HG02798 (cell line): ENCODE measurements at regions not wholly inside any gene's neighbourhood (a gene's known extent, or its start where the extent isn't known, plus 50 kb on each side); places are given as distances from the start of the nearest gene placed in this dataset.
A peak's percentile ranks its signal among the peaks of the same experiment; 100 is the strongest.

Experiments used
- ATAC-seq: cut with Tn5 transposase; IDR thresholded peaks from one replicate; pipeline ENCODE4 v1.9.1; 2021; ENCODE audit warnings: mild to moderate bottlenecking; ENCODE audit not compliant: unreplicated experiment, poor library complexity

GRCh38 chr15:98402486-98402885 is 245.9 kb upstream of the IGF1R start:
- no peak for ATAC-seq

DNA sequence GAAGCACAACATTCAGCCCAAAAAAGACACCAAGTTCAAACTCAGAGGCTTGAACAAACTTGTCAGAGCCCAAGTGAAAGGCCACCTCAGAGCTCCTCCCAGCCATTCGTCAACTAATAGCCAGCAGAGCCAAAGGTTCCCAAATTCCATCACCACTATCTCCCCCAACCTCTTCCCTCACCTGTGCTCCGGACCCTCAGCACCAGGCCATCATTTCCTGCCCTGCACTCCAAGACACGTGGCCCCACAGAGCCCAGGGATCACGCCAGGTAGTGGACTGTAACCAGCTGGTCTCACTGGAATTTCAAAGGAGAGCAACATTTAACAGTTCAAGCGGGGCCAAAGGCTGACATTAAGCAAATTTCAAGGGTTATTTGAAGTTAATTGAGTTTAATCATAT is 245.2 kb upstream of the IGF1R start:
- ATAC-seq: no peak

- ATAC-seq: no peak
Measured at GRCh38 chr15:98403569-98403968, 244.8 kb upstream of the IGF1R start.

DNA sequence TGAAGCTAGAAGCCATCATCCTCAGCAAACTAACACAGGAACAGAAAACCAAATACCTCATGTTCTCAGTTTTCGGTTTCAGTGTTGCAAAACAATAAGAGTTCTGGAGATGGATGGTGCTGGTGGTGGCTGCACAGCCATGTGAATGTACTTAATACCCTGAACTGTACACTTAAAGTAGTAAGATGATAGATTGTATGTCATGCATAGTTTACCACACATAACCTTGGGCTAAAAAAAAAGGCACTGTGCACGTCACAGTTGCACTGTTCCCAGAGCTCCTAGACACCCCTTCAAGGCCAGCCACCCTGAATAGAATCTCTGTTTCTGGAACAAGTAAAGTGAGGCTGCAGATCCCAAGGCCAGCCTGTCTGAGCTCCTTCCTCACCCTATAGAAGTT is 243.3 kb upstream of the IGF1R start:
- ATAC-seq: no peak

- ATAC-seq: no peak
Measured at GRCh38 chr15:98408231-98408630, 240.1 kb upstream of the IGF1R start.

DNA sequence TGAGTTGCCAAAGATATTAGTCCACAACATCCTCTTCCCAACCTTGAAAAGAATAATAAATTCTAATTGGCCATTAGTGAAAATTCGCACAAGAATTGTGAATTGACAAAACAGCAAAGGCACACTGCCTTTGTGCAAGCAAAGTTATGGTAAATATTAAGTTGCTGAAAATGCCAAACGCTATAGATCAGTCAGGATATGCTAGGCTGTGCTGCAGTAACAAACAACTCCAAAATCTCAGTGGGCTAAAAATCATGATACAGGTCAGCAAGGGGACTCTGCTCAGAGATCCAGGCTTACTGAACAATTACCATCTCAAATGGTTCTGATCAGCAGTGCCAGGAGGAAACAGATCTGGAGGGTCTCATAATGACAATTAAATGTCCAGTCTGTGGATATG is 238.0 kb upstream of the IGF1R start:
- no peak for ATAC-seq

GRCh38 chr15:98412852-98413251 is 235.5 kb upstream of the IGF1R start:
- no peak for ATAC-seq

GRCh38 chr15:98413933-98414546 is 234.3 kb upstream of the IGF1R start:
- no peak for ATAC-seq

- no peak for ATAC-seq
Measured at GRCh38 chr15:98416222-98416855, 232.0 kb upstream of the IGF1R start.

DNA sequence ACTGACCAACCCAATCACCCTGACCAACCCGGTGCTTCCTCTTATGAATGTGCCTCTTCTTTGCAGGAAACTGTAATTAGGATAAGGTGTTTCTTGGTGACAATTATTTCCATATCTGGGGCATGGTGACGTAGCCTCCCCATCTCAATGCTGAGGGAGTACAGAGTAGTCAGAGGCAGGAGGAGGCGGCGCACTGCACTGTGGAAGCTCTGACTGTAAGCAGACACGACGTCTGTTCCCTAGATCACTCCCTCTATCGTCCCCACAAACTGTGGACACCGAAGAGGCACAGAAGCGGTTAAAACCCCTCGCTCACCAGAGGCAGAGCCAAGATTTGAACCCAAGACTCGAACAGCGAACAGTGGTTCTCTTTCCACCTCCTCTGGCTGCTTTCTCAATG is 231.0 kb upstream of the IGF1R start:
- ATAC-seq: no peak

GRCh38 chr15:98418122-98418521 is 230.2 kb upstream of the IGF1R start:
- no peak for ATAC-seq

DNA sequence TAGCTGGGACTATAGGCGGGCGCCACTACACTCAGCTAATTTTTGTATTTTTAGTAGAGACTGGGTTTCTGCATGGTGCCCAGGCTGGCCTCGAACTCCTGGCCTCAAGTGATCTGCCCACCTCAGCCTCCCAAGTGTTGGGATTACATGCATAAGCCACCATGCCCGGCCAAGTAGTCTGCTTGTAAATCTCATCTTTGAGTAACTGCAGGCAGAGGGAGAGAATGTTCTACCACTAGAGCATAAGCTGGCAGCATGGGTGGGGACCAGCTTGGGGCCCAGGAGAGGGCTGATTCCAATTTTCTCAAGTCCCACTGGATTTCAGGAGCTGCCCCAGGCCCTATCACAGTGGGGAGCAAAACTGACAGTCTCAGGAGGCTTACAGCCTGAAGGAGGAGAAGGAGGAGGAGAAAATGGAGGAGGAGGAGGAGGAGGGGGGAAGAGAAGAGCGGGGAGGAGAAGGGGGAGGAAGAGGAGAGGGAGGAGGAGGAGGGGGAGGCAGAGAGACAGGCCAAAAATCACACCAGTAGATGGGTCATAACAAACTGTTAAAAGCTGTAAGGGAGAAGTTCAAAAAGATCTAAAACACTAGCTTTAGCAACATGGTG is 229.1 kb upstream of the IGF1R start:
- ATAC-seq: no peak

- no peak for ATAC-seq
Measured at GRCh38 chr15:98420837-98421236, 227.5 kb upstream of the IGF1R start.

GRCh38 chr15:98421419-98422129 is 226.8 kb upstream of the IGF1R start:
- peak; percentile 84 for ATAC-seq

- ATAC-seq: no peak
Measured at GRCh38 chr15:98422130-98422478, 226.2 kb upstream of the IGF1R start.

GRCh38 chr15:98425173-98425572 is 223.2 kb upstream of the IGF1R start:
- ATAC-seq: no peak

- ATAC-seq: no peak
Measured at GRCh38 chr15:98427321-98427720, 221.0 kb upstream of the IGF1R start.

- ATAC-seq: peak; percentile 82
Measured at GRCh38 chr15:98428253-98428989, 219.9 kb upstream of the IGF1R start.

DNA sequence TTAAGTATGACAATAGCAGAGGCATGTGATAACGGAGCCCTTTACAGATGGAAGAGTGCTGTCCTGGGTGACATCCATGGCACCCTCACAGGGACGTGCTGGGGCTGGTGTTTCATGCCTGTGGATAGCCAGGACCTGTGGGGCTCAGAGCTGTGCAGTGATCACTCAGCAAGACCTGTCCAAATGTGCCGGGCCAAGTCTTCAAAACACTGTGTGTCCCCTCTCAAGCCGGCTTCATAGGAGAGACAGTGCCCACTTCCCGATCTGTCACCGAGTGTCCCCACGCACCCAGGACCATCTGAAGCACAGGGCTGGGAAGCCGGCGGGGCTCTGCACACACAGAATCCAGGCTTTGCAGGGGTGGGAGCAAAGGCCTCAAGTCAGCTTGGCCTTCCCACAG is 217.2 kb upstream of the IGF1R start:
- no peak for ATAC-seq

- no peak for ATAC-seq
Measured at GRCh38 chr15:98433346-98433745, 215.0 kb upstream of the IGF1R start.

- no peak for ATAC-seq
Measured at GRCh38 chr15:98433856-98434255, 214.5 kb upstream of the IGF1R start.
